ENCODE measurements at regions not wholly inside any gene's neighbourhood (a gene's known extent, or its start where the extent isn't known, plus 50 kb on each side); places are given as distances from the start of the nearest gene placed in this dataset.

DNA sequence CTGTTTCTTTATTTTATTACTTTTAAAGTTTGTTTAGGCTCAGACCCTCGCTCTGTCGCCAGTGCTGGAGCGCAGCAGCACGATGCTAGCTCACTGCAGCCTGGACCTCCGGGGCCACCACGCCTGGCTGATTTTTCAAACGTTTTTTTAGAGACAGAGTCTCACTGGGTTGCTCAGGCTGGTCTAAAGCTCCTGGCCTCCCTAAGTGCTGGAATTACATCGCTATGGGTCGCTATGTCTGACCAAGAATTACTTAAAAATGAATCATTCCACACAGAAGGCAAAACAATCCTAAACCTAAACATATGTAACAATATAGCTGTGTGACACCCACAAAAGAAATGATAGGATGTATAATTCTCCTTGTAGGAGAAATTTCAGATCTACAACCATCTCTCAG lies 86.9 kb upstream of the SIMC1 start:
- DNase-seq, result no peak

DNA sequence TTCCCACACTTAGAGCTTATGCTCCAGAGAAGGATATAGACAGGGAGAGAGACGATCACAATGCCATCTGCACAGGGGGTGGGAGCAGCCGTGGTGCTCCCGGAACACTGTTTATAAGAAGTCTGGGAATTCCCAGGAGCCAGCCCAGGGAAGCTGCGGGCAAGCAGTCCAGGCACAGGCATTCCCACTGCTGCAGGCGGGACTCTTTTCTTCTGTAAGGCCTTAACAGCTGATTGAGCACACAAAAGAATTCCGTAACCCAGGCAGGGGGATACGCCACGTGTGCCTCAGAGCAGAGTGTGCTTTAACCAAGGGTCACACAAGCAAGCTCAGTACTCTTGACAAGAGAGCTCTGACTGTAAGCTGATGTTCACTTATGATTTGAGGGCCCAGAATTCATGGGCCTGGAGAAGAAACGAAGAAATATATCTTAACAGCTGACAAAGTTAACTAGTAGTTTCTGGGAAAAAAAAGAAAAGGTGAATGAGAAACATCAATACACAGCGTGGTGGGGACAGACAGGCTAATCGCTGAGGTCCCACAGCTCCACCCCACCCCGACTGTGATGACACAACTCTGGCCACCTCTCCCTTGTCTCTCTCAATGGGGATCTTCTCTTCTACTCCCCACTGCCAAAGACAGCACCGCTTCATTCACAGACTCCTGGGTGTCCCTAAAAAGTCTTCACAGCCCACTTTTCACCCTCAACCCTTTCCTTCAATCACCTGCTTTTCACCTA lies 85.9 kb upstream of the SIMC1 start:
- DNase-seq, result no peak

DNA sequence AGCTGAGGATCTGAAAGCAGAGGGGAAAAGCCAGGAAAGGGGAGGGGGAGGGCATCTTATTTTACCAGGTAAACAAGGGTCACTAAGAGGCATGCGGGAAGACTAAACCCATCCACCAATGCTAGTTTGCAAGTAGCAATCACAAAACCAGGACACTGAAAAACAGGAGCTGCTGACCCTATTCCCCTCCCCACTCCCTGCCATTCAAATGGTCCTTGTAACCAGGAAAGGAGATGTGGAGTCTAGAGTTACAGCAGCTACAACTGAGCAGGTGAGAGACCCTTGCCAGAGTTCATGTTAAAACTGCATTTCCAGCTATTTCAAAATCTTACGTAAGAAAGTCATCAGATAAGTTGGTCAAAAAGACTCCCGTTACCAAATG lies 85.3 kb upstream of the SIMC1 start:
- DNase-seq, result no peak

DNA sequence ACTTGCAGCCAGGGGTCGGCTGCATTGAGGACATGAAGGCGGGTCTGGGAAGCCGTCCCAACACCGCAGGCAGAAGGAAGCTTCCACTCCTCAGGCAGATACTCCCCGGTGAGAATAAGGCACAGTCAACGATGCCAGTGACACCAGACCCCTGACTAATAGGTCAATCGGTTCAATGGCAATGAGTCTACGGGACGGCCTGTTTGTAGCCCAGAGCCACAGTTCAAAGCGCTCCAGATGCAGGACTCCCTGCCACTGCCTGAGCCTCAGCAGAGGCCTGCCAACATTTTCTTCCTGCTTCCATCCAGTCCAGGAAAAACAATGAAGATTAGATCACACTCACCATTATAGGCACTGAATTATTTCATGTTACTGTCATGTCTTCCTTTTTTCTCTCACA lies 84.5 kb upstream of the SIMC1 start:
- no peak for DNase-seq

DNA sequence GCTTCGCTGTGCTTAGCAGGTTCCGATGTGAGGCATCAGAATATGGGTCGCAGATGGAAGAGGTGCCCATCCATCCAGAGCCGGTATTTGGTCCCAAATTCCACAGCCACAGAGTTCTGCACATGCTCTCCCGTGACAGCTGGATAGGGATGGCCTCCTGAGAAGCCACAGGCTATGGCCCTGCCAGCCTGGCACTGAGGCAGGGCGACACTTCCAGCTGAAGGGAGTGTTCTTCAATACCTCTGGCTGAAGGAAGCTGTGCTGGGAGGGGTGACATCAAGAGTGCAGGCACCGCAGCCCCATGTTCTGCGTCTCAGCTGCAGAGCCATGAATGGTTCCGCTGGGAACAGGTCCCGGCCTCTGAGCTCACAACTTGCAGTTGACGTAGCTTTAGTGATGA lies 83.4 kb upstream of the SIMC1 start:
- DNase-seq, result no peak

DNA sequence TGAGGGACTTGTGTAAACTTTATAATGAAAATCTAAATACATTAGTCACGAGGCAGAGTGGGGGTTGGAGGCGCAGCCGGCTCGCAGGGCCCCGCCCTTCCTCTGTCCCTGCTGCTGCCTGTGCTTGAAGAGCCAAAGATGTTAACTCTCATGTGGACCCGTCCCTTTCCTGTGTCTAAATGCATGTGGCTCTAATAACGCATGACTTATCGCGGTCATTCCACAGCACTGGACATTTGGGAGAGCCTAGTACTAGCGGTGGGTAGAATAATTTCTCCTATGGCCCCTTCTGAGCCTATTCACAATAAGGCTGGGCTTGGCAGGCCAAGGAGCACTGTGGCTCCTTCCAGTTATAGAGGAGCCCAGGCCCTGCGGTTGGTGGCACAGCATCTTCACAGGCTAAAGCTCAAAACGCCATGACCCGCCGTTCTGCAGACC lies 82.3 kb upstream of the SIMC1 start:
- DNase-seq, result no peak

DNA sequence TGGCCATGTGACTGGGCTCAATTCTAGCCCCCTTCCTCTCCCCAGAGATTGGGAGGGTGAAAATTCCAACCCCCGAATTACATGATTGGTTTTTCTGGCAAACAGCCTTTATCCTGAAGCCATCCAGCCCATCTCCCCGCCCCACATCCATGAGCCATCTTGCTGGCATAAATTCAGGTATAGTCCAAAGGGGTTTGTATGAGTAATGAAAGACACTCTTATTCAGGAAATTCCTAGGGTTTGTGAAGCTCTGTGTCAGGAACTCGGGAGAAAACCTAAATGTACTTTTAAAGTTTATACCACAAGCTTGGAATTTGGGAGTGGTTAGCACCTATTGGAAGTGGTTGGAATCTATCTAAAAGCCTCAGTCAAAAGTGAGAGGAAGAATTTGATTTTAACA lies 80.6 kb upstream of the SIMC1 start:
- no peak for DNase-seq

DNA sequence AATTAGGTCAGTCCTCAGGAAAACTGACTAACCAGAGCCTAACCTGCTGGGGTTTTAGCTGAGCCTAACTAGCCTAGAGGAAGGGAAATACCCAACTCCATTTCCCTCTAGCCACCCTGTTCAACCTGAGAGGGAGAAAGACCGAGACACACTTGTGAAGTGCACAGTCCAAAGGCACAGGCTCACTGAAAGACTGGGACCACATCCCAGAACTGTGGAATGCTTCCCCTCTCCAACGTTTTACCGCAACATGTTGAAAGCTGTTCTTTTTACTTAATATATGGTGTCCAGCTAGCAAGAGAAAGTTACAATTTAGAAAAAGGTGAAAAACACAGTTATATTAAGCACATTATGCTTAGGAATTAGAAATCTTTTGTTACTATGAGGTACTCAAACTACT lies 76.8 kb upstream of the SIMC1 start:
- DNase-seq, result no peak

DNA sequence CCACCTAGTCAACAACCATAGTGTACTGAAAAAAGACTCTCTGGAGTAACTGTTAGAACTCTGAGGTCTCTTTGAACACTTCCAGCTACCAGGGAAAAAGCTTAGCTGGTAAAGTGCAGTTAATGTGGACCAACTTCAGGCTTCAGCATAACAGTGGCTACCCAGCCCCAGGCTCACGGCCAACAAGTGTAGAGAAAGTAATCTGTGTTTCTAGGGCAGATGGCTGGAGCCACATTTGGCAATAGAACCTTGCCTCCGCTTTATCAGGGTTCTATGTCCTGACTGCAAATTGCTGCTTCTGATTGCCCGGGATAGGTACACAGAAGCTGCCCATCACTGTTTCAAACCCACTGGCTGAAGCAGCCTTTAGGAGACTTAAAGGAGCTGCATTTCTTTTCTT lies 76.0 kb upstream of the SIMC1 start:
- no peak for DNase-seq

DNA sequence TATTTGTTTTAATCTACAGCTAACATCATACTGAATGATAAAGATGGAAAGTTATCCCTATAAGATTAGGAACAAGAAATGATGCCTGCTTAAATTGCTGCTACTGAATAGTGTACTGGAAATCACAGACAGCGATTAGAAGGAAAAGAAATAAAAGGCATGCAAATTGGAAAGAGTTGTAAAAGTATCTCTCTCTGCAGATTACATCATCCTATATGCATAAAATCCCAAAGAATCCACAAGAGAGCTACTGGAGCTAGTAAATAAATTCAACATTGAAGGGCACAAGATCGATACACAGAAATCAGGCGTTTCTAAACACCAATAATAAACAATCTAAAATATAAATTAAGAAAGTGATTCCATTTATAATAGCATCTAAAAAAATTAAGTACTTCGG lies 75.3 kb upstream of the SIMC1 start:
- no peak for DNase-seq

DNA sequence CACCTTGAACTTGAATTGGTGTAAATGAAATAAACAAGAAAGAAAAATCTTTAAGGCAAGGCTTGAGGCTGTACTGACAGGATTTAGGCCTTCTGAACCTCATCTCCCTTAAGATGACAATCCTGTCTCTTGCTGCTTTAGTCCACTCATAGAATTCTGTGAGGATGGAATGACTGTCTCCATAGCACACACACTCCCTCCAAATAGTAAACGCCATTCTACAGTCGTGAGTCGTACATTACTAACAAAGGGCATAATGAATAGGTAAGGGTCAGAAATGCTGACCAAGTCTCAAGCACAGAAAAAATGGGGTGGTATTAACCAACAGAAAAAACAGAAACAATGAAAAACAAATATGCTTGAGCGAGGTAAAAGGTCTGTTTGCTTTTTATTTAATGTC lies 71.8 kb upstream of the SIMC1 start:
- DNase-seq, result no peak

DNA sequence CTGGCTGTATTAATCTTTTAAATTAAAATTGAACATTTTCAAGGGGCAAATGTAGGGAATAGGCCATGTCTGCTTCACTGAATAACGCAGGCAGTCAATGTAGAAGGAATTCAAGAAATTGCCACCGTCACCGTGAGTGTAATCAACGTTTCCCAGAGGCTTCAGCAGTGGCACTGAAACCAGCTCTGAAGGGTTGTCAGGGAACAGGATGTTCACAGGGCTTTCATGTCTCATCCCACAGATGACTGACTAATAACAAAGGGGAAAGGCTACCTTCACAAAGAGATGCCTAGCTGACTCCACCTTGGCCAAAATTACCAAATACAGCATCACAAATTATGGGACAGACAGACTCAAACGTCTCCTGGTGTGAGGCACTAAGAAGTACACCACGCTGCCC lies 70.4 kb upstream of the SIMC1 start:
- DNase-seq, result no peak

DNA sequence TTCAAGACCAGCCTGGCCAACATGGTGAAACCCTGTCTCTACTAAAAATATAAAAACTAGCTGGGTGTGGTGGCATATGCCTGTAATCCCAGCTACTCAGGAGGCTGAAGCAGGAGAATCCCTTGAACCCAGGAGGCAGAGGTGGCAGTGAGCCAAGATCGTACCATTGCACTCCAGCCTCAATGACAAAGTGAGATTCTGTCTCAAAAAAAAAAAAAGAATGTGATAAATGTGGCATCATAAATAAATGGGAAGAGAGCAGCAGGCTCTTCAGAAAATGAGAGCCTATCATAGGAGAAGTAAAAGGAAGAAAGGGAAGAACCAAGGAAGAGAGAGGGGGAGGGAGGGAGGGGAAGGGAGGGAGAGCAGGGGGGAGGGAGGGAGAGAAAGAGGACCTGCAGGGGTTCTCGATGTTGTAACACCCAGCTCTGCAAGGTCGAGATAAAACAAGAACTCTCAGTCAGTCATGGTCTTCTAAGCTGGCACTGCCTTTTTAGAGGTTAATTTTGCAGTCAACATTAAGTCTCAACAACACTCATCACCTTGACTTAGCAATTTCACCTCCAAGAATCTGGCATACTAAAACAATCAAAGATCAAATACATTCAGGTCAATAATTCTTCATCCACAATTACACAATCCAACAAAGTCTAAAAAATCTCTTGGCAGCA lies 68.7 kb upstream of the SIMC1 start:
- DNase-seq, result no peak

DNA sequence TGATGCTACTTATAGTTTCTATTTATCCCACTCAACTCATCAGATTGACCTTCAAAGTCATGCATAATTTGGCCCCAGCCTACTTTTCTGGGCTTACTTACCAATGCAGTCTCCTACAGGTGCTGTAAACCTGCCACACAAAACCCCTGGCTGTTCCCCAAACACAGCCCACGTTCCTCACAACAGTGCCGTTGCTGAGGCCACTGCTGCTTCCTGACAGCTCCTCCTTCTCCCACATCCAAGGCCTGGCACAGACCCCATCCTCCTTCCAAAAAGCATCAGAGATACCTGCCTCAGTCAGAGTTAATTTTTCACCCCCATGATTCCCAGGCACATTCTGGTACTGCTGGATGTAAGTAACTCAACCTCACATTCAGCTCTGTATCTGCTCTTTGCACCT lies 68.1 kb upstream of the SIMC1 start:
- no peak for DNase-seq

DNA sequence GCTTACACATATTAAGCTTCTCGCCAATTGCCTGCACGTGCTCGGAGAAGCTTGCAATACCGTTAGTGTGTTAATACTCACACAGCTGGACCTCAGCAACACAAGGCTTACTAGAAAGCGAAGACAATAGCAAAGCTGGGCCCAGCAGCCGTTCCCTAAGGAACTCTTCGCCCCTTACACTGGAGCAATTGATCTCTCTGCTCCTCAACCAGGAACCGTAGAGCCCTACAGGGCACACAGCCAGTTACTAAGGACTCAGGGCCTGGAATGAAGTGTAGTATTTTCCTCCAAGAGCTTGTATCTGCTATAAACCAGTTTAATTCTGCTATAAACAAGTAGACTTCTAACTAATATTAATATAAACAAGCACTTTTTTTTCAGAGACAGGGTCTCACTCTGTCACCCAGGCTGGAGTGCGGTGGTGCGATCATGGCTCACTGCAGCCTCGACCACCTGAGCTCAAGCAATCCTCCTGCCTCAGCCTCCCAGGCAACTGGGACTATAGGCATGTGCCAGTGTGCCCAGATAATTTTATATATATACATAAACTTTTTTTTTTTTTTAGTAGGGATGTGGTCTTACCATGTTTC lies 67.0 kb upstream of the SIMC1 start:
- DNase-seq, result no peak

DNA sequence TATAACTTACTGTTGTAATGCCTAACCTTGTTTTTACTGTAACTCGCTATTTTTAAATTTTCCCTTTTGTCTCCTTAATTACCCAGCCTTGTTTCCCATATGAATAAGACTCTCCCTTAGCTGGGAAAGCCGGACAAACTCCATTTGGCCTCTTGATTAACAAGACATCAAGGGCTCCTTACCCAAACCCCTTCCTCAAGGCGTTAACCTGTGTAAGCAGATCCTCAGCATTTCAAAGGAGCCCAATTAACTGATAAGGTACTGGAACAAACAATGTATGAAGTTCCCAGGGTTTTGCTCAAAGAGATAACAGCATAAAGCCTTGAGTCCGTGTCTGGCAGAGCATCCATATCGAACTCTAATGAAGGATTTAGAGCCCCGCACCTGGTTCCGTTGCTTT lies 66.0 kb upstream of the SIMC1 start:
- DNase-seq, result no peak

DNA sequence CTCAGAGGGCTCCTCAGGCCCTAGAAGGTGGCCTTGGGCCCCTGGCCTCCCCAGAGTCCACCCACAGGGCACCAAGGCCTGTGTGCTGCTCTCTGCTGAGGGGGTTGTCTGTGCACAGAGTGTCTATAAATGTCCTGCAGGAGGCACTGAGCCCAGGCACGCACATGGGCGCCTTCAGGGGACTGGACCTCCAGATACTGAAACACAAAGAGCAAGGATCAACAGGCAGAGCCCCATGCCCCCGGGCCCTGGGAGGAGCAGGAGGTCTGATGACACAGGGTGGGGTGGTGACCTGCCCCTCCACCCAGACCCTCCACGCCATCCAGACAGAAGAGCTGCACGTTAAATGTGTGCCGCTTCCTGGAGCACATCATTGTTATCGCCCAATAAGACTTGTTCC lies 64.6 kb upstream of the SIMC1 start:
- DNase-seq, result no peak

DNA sequence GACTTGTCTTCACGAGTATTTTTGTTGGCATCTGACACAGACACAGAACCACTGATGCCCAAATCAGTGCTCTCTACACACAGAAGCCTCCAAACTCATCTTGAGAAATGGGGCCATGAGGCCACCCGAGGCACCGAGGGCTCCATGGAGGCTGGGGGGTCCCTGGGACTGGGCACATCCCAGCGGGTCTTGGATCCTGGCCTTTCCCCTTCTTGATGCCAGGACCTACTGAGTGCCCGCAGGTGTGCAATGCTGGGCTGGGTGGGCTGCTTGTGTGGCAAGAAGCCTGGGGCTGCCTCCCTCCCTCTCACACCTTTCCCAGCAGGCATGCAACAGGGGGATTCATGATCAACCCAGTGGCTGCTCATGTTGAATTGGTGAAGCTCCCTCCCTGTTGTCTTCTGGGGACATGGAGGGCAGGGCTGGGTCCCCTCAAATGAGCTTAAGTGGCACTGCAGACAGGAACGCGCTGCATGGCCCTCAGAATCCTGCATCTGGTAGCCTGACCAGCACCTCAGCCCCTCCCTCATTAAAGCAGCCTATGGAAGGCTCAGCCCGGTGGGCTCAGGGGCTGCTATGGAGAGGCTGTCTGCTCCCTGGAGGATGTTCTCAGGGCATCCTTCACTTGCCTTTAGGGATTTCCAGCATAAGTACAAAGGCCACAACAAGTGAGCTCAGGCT lies 63.7 kb upstream of the SIMC1 start:
- DNase-seq, result no peak

DNA sequence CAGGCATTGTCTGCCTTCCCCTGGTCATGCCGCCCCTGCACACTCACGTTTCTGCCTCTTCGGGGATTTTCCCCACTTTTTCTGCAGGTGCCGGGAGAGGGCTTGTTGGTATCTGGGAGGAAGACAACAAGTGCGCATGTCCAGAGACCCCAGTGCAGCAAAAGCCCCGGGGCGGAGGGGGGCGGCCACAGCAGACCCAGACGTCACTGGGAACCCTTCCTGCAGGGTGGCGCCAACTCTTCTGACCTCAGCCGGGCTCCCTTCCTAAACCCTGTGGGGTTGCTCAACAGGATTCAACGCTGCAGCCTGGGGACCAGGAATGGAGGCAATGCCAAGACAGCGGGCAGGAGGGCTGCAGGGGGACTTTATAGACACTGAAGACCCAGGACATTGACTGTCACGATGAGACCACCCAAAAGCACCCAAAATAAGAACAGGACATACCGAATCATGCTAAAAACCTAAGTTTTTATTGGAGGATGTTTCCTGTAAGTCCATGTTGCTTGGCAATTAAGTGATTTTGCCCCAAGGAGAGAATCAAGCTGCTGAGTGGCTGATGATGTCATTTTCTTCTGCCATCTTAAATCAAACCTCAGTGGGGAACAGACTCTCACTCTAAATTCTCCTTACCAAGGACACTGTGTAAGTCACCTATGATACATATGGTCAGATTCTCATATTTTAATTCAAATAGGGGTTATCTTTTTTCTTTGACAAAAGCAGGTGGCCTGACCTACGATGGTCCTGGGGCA lies 62.9 kb upstream of the SIMC1 start:
- no peak for DNase-seq

DNA sequence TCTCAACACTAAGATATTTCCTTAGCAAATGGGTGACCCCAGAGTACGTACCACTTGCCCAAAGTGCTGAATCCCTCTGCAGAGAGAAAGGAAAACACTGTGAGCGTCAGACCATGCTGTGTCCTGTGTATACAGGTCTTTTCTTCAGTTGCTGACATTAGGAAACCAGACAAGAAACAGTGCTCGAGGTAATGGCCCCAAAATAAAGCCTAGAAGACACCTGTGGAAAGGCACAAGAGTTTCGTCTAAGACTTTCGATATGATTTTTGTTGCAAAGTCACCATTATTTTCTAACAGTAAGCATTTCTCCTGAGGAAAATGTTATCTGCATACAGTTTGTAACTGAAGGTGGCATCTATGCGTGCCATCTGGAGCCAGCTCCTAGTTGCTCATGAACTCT lies 62.0 kb upstream of the SIMC1 start:
- no peak for DNase-seq

DNA sequence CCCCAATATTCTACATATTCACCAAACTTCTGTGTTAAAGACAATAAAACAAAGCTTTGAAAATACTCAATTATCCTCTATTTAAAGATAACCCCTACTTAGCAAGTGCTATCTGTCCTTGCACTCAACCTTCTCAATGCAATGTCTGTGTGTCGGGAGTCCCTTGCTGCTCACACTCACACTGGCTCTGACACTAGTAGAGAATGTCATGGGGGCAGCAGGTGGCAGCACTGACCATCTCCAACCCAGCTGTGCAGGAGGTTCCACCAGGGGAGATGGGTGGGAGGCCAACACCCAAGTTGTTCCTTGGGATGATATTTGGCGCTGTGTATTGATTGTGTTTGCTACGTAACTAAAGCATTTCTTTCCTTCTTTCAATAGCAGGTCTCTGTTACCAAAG lies 59.4 kb upstream of the SIMC1 start:
- no peak for DNase-seq

DNA sequence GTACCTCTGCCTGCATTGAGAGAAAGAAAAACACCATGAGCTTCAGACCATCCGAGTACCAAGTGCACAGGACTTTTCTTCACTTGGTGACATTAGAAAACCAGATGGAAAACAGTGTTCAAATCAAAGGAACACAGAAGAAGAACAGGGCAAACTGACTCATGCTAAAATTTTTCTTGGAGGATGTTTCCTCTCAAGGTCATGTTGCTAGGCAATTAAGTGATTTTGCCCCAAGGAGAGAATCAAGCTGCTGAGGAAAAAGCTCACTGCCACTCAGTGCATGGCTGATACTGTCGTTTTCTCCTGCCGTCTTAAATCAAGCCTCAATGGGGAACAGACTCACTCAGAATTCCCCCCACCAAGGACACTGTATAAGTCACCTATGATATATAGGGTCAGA lies 57.9 kb upstream of the SIMC1 start:
- no peak for DNase-seq

DNA sequence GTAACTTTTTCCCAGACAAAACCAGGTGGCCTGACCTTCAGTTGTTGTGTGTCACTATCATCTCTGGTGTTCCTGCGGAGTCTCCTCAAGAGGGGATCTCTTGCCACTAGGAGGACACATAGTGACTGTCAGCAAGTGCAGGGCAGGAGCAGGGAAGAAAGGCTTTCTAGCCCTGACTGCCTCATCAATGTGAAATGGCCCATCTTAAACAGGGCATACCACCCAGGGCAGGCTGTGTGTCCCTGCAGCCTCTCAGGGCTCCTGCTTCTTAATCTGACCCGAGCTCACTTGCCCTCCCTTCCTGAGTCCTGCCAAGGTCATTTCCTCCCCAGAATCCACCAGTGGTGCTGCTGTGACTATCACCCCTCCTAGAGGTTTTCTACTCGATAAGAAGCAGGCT lies 57.4 kb upstream of the SIMC1 start:
- no peak for DNase-seq
